ENCODE measurements at regions not wholly inside any gene's neighbourhood (a gene's known extent, or its start where the extent isn't known, plus 50 kb on each side); places are given as distances from the start of the nearest gene placed in this dataset.

DNA sequence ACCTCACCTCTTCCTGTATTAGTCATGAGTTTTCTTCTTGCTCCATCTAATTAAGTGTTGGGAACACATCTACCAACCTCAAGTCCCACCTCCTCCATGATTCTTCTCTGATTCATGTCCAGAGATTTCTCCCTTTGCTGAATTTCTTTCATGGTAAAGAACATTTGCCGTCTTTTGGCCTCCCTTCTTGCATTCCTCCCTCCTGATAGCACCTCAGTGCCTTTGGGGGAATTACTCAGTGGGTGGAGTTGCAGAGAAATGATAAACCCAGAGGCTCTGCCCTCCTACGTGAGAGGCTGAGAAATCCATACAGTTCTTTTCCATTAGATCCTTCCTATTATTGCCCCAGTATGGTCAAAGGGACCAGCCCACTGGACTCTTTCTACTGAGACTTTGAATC, 651.9 kb downstream of the SLC4A3 start:
- intact Hi-C loops (cut with DNase I; ENCODE audit: low total_unique reads): no loop called here
- 81 to 90% (median 89%) methylated on average over 2 of the region's 2 CpGs for WGBS, 5 donors
- TF ChIP-seq POLR2A (IDR thresholded peaks at IDR 0.05) (no peak), POLR2AphosphoS5 (IDR thresholded peaks at IDR 0.05) (no peak)
- TF ChIP-seq, protein P1, sequence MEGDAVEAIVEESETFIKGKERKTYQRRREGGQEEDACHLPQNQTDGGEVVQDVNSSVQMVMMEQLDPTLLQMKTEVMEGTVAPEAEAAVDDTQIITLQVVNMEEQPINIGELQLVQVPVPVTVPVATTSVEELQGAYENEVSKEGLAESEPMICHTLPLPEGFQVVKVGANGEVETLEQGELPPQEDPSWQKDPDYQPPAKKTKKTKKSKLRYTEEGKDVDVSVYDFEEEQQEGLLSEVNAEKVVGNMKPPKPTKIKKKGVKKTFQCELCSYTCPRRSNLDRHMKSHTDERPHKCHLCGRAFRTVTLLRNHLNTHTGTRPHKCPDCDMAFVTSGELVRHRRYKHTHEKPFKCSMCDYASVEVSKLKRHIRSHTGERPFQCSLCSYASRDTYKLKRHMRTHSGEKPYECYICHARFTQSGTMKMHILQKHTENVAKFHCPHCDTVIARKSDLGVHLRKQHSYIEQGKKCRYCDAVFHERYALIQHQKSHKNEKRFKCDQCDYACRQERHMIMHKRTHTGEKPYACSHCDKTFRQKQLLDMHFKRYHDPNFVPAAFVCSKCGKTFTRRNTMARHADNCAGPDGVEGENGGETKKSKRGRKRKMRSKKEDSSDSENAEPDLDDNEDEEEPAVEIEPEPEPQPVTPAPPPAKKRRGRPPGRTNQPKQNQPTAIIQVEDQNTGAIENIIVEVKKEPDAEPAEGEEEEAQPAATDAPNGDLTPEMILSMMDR (IDR thresholded peaks at IDR 0.05 in 8 of 11, conservative IDR thresholded peaks at IDR 0.05 in 3 of 11): no peak
- Histone ChIP-seq H3K36me3 (no peaks in the 10 kb centered on the region), H3K9me3 (no peaks in the 10 kb centered on the region), H3K27me3 (replicated peaks in 1 of 7) (no peaks in the 10 kb centered on the region), H3K27ac (no peak overlapping the region), H3K4me1 (no peaks in the 10 kb centered on the region), H3K4me3 (no peak overlapping the region)
- no peak for DNase-seq

DNA sequence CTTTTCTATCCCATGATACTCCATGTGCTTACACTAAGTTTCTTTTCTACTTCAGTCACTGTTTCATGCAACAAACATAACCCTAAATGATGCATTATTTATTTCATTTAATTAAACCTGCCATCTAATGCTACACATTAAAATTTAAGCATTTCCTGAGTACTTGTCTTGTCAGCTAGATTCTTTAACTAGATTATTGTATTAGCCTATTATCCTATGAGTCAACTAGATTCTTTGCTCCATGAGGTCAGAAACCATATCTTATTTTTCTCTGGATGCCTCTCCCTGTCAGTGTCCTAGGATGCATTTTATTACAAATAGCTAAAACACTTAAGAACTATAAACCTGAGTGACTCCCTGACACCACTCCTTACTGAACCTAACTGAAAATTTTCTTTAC, 652.4 kb downstream of the SLC4A3 start:
- no peaks in the 10 kb centered on the region for H3K27me3 ChIP-seq (replicated peaks in 1 of 7)
- no peak for DNase-seq
- intact Hi-C loops (cut with DNase I; ENCODE audit: low total_unique reads): no loop called here
- H3K4me3 ChIP-seq: no peak overlapping the region
- TF ChIP-seq, protein P1 (IDR thresholded peaks at IDR 0.05 in 8 of 11, conservative IDR thresholded peaks at IDR 0.05 in 3 of 11): no peak
- no peak for TF ChIP-seq POLR2AphosphoS5 (IDR thresholded peaks at IDR 0.05)
- TF ChIP-seq POLR2A (IDR thresholded peaks at IDR 0.05): no peak
- H3K4me1 ChIP-seq: no peaks in the 10 kb centered on the region
- no peak overlapping the region for H3K27ac ChIP-seq
- H3K9me3 ChIP-seq: no peaks in the 10 kb centered on the region
- no peaks in the 10 kb centered on the region for H3K36me3 ChIP-seq

DNA sequence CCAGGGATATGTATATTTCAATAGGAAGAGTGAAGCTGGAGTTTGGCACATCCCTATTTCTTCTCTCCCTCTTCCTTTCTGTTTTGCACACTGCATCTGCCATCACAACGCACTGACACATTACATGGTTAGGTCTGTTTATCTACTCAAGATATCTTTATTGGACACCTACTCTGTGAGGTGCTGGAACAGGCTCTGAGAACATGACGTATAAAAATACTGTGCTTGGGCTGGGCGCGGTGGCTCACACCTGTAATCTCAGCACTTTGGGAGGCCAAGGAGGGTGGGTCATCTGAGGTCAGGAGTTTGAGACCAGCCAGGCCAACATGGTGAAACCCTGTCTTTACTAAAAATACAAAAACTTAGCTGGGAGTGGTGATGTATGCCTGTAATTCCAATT, 653.3 kb downstream of the SLC4A3 start:
- Histone ChIP-seq H3K36me3 (no peaks in the 10 kb centered on the region), H3K4me3 (no peak overlapping the region), H3K9me3 (no peaks in the 10 kb centered on the region), H3K4me1 (no peaks in the 10 kb centered on the region), H3K27me3 (replicated peaks in 1 of 7) (no peaks in the 10 kb centered on the region), H3K27ac (no peak overlapping the region)
- intact Hi-C loops (cut with DNase I; ENCODE audit: low total_unique reads): no loop called here
- DNase-seq: no peak
- TF ChIP-seq, protein P1 (IDR thresholded peaks at IDR 0.05 in 8 of 11, conservative IDR thresholded peaks at IDR 0.05 in 3 of 11): no peak
- TF ChIP-seq POLR2AphosphoS5 (IDR thresholded peaks at IDR 0.05): no peak
- TF ChIP-seq POLR2A (IDR thresholded peaks at IDR 0.05): no peak
- whole genome bisulfite sequencing, 5 donors: 92 to 98% (median 93%) methylated on average over 4 of the region's 4 CpGs

DNA sequence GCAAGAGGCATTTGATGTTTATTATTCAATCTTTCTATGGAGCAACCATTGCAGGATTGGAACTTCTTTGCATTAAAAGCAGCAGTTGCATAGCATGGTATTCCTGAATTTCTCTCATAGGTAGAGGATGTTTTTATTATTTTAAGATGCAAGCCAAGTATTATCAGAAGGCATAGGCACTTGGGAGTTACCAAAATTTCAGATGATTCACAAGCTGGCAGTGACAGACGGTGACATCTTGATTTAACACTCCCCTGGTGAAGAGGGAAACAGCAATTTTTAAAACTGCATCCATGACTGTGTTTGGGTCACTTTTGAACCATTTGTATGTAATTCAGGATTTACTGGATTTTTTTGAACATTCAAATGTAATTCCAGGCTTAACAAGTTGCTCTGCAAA, 654.3 kb downstream of the SLC4A3 start:
- no peaks in the 10 kb centered on the region for H3K4me1 ChIP-seq
- TF ChIP-seq, protein P1 (IDR thresholded peaks at IDR 0.05 in 8 of 11, conservative IDR thresholded peaks at IDR 0.05 in 3 of 11): no peak
- TF ChIP-seq POLR2A (IDR thresholded peaks at IDR 0.05): no peak
- no peak for TF ChIP-seq POLR2AphosphoS5 (IDR thresholded peaks at IDR 0.05)
- H3K36me3 ChIP-seq: no peaks in the 10 kb centered on the region
- intact Hi-C loops (cut with DNase I; ENCODE audit: low total_unique reads): no loop called here
- no peaks in the 10 kb centered on the region for H3K9me3 ChIP-seq
- no peaks in the 10 kb centered on the region for H3K27me3 ChIP-seq (replicated peaks in 1 of 7)
- no peak for DNase-seq
- H3K4me3 ChIP-seq: no peak overlapping the region
- H3K27ac ChIP-seq: no peak overlapping the region
- WGBS, 5 donors: 77 to 90% (median 82%) methylated on average over 1 of the region's 1 CpG
